ENCODE measurements at regions not wholly inside any gene's neighbourhood (a gene's known extent, or its start where the extent isn't known, plus 50 kb on each side); places are given as distances from the start of the nearest gene placed in this dataset.

DNA sequence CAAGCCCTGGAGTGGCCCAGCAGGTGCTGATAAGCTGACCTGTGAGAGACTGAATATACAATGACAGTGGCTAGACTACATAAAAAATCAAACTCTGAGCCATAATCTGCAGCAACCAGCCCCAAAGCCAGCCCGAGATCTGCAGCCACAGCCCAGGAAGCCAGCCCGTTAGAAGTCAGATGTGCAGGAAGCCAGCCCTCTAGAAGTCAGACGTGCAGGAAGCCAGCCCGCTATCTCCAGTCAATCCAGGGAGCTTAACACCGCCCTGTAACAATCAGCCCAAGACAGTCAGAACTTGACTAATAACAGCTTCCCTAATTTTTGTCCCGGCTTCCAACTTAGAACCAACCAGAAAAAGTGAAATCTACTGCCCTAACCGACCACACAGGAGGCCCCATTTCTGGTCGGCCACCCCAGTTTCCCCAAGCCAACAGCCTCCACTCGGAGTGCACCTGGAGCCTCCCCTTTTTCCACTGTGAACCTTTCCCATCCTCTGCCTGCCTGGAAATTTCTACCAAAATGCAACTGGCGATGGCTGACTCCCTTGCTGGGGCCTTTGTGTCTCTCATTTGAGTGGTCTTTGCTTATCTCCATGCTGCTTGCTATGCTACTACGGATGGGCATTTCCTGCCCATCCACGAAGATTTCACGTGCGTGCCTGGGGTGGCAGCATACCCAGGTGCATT, 769.3 kb downstream of the KCNJ18 start:
- DNase-seq, result no peak

DNA sequence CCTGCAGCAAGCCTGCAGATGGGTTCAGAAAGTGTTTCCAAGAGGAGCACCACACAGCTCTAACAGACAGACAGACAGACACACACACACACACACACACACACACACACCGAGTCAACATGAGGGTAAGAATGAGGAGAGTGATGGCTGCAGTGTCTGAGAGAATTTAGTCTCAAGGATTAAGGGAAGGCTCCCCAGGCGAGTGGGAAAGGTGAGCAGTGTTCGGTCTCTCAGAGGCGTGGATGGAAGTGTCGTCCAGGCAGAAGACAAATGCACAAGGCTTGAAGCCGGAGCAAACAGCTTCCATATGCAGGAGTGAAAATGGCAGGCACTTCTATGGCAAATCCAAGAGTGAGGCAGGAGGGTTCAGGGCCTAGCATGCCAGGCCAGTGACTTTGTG, 770.1 kb downstream of the KCNJ18 start:
- no peak for DNase-seq
- ATAC-seq, result no peak
- intact Hi-C loops (cut with micrococcal nuclease), result no loop called here

More for the DNA sequence above, 769.3 kb downstream of the KCNJ18 start:
- intact Hi-C loops (cut with micrococcal nuclease), result no loop called here
- no peak for ATAC-seq

DNA sequence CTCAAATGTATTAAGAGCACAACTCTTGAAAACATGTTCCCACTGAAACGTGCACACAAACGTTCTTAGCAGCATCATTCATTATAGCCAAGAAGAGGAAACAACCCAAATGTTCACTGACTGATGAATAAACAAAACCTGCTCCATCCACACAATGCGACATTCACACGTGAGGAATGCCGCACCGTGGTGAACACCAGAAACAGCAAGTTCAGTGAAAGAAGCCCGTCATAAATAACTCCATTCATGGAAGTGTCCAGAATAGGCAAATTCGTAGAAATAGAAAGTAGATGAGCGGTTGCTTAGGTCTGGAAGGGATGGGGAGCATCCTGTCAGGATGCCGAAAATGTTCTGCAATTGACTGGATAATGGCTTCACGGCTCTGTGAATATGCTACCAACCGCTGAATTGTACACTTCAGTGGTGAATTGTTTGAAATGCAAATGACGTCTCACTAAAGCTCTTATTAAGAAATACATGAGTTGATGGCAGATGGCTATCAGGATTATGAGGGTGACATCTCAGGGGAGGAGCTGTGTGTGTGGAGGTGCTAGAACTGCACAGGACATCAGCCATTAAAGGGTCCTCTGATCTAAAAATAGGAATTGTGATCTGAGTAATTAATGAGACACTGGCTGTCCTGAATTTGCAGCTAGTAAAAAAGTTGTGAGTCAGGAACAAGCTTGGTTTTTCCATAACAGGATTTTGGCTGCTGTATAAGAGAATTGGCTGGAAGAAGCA, 771.0 kb downstream of the KCNJ18 start:
- no peak for DNase-seq
- ATAC-seq, result no peak
- intact Hi-C loops (cut with micrococcal nuclease), result no loop called here

GRCh38 chr17:22464041-22464440, 771.7 kb downstream of the KCNJ18 start:
- DNase-seq (no peak), ATAC-seq (no peak)
- intact Hi-C loops (cut with micrococcal nuclease), result no loop called here

DNA sequence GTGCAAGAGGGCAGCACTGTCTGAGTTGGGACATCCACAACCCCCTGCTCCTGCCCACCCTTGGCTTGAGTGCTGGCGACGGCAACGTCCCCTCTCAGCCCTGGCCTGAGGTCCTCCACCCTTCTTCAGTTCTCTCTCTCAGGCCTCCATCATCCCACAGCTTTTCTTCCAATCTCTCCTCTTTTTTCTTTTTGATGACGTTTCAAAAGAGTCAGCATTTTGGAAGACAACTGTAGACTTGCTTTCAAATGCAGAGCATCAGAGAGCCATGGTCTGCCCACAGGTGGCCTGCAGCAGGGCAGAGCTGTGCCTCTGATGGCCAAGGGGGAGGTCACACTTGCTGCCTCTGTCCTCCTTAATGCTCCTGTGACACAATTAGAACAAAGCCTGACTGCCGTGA, 775.4 kb downstream of the KCNJ18 start:
- intact Hi-C loops (cut with micrococcal nuclease), result no loop called here
- no peak for ATAC-seq

DNA sequence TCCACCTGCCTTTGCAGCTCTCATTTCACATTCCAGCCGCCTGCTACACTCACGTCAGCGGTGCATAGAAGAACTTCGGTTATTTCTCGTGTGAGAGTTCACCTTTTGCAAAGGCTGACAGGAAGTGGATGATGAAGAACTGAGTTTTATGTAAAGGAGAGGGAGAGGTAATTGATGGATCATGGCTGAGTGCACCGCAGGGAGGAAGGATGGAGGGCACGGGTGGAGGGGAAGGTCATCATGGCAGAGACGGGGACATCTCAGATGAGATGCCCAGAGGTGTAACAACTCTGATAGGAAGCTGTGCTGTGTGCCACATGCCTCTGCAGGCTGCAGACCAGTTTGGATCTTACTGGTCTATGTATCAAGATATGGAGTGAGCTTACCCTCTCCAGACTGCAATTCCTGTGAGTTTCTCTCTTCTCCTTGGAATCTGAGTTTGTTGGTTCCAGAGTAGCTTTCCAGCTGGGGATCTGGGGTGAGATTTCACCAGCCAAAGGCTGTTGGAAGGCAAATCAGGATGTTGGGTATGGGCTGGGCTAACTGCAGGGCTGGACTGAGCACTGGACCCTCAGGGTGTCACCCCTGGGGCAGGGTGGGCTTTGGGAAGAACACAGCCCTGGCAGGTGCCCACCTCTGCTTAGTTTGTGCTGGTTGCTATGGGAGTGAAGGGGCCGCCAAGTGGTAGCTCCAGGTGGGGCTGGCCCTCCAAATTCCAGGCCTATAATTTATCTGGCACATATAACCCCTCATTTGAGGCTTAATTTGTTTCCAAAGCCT, 777.0 kb downstream of the KCNJ18 start:
- intact Hi-C loops (cut with micrococcal nuclease), result no loop called here
- no peak for DNase-seq

More for the DNA sequence above, 775.4 kb downstream of the KCNJ18 start:
- no peak for DNase-seq

GRCh38 chr17:22469941-22470340, 777.6 kb downstream of the KCNJ18 start:
- intact Hi-C loops (cut with micrococcal nuclease), result no loop called here
- ATAC-seq (no peak), DNase-seq (no peak)

More for the DNA sequence above, 777.0 kb downstream of the KCNJ18 start:
- ATAC-seq, result no peak

- no peak for DNase-seq
- intact Hi-C loops (cut with micrococcal nuclease), result no loop called here
- ATAC-seq, result no peak
Measured at GRCh38 chr17:22470411-22471175, 778.3 kb downstream of the KCNJ18 start.

- intact Hi-C loops (cut with micrococcal nuclease), result no loop called here
- ATAC-seq, result no peak
- no peak for DNase-seq
Measured at GRCh38 chr17:22484826-22485225, 792.5 kb downstream of the KCNJ18 start.

- ATAC-seq (no peak), DNase-seq (no peak)
- intact Hi-C loops (cut with micrococcal nuclease), result no loop called here
Measured at GRCh38 chr17:22490399-22490798, 798.1 kb downstream of the KCNJ18 start.

- intact Hi-C loops (cut with micrococcal nuclease), result no loop called here
- no peak for DNase-seq
- no peak for ATAC-seq
Measured at GRCh38 chr17:22492331-22492730, 800.0 kb downstream of the KCNJ18 start.

DNA sequence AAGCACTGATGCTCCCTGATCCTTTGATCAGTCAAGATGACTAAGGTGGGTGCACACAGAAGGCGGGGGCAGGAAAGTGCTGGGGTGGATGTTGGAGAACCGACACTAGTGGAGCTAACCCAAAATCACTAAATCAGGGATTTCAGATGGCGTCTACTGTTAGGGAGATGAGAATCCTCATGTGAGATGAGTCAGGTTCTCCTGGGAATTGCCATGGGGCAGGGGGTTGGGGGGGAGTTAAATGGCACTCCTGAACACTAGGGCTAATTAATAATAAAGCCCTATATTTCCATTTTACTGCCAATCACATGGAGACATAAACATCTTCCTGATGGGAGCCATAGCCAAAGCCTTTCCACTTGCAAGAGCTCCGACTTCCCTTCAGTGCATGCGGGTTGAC, 804.1 kb downstream of the KCNJ18 start:
- intact Hi-C loops (cut with micrococcal nuclease), result no loop called here
- ATAC-seq, result no peak
- DNase-seq, result no peak

GRCh38 chr17:22503322-22503899, 811.1 kb downstream of the KCNJ18 start:
- DNase-seq (no peak), ATAC-seq (no peak)
- intact Hi-C loops (cut with micrococcal nuclease), result no loop called here

- DNase-seq, result no peak
- no peak for ATAC-seq
- intact Hi-C loops (cut with micrococcal nuclease), result no loop called here
Measured at GRCh38 chr17:22505660-22506059, 813.3 kb downstream of the KCNJ18 start.

GRCh38 chr17:22506231-22506630, 813.9 kb downstream of the KCNJ18 start:
- ATAC-seq (no peak), DNase-seq (no peak)
- intact Hi-C loops (cut with micrococcal nuclease), result no loop called here

GRCh38 chr17:22506861-22507260, 814.5 kb downstream of the KCNJ18 start:
- intact Hi-C loops (cut with micrococcal nuclease), result no loop called here
- no peak for ATAC-seq
- no peak for DNase-seq

DNA sequence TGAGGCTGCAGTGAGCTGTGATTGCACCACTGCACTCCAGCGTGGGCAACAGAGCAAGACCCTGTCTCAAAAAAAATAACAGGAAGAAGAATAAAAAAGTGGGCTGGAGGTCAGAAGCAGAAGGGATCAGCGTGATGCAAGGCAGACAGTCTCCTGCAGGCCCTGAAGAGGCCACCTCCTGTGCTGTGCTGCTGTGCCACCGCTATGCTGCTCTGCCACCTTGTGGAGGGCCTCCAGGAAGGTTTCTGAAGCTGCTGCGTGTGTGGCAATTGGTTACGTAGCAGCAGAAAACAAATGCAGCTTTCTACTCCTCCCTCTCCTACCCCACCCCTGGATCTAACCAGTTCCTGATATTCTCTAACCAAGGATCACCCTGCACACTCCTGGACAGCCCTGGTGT, 815.5 kb downstream of the KCNJ18 start:
- intact Hi-C loops (cut with micrococcal nuclease), result no loop called here
- DNase-seq, result no peak
- no peak for ATAC-seq

- intact Hi-C loops (cut with micrococcal nuclease), result no loop called here
- ATAC-seq (no peak), DNase-seq (no peak)
Measured at GRCh38 chr17:22510504-22510903, 818.2 kb downstream of the KCNJ18 start.

- DNase-seq (no peak), ATAC-seq (no peak)
- intact Hi-C loops (cut with micrococcal nuclease), result no loop called here
Measured at GRCh38 chr17:22511431-22511830, 819.1 kb downstream of the KCNJ18 start.
